GM23338 (cell line): ENCODE measurements at regions not wholly inside any gene's neighbourhood (a gene's known extent, or its start where the extent isn't known, plus 50 kb on each side); places are given as distances from the start of the nearest gene placed in this dataset.

ENCODE experiments used
- ATAC-seq: fragments of 200-7000 bp; cut with Tn5 transposase; 3 replicates; pipeline ENCODE4 v1.9.1; 2020
- DNase-seq: peaks from one replicate; pipeline ENCODE4 v3.0.0-alpha.2; 2015; ENCODE audit warnings: low spot score
- H2AFZ ChIP-seq: fragments of 200-600 bp; sonication (generic); 2 replicates; pipeline ENCODE4 v1.8.0; 2016; ENCODE audit warnings: antibody characterized with exemption, mild to moderate bottlenecking, moderate library complexity
- H3F3A ChIP-seq: fragments of 200-600 bp; sonication (generic); replicated peaks from 2 replicates; pipeline ENCODE4 v1.8.0; 2017; ENCODE audit warnings: antibody characterized with exemption, mixed run types, low read depth
- H3K27ac ChIP-seq: fragments of 200-600 bp; sonication (generic); 2 replicates; pipeline ENCODE4 v1.6.1; 2016; ENCODE audit warnings: low read depth
- H3K27me3 ChIP-seq: fragments of 200-600 bp; sonication (generic); 2 replicates; pipeline ENCODE4 v1.8.0; 2016; ENCODE audit warnings: mild to moderate bottlenecking, mixed run types, moderate library complexity; ENCODE audit not compliant: insufficient read depth
- H3K36me3 ChIP-seq: fragments of 200-600 bp; sonication (generic); 2 replicates; pipeline ENCODE4 v1.8.0; 2016; ENCODE audit warnings: mild to moderate bottlenecking; ENCODE audit not compliant: insufficient read depth
- H3K4me1 ChIP-seq: fragments of 200-600 bp; sonication (generic); 2 replicates; pipeline ENCODE4 v1.8.0; 2016; ENCODE audit warnings: mild to moderate bottlenecking, moderate library complexity; ENCODE audit not compliant: insufficient read depth
- H3K4me2 ChIP-seq: fragments of 200-600 bp; sonication (generic); 2 replicates; pipeline ENCODE4 v1.7.1; 2017; ENCODE audit warnings: mixed run types
- H3K4me3 ChIP-seq: fragments of 200-600 bp; sonication (generic); 2 replicates; pipeline ENCODE4 v1.6.1; 2016; ENCODE audit warnings: mixed run types
- H3K79me2 ChIP-seq: fragments of 200-600 bp; sonication (generic); replicated peaks from 2 replicates; pipeline ENCODE4 v1.8.0; 2017; ENCODE audit warnings: mild to moderate bottlenecking; ENCODE audit not compliant: insufficient read depth
- H3K9me2 ChIP-seq: fragments of 200-600 bp; sonication (generic); 2 replicates; pipeline ENCODE4 v1.8.0; 2017; ENCODE audit not compliant: insufficient read depth
- H4K20me1 ChIP-seq: fragments of 200-600 bp; sonication (generic); replicated peaks from 2 replicates; pipeline ENCODE4 v1.8.0; 2017; ENCODE audit warnings: mild to moderate bottlenecking; ENCODE audit not compliant: insufficient read depth
- H3K27ac Mint-ChIP-seq: 2 replicates; pipeline ENCODE4 v1.8.0; 2020; ENCODE audit warnings: inconsistent platforms, mild to moderate bottlenecking, moderate library complexity, mixed read lengths
- H3K27me3 Mint-ChIP-seq: 3 replicates; pipeline ENCODE4 v1.8.0; 2022; ENCODE audit warnings: low read depth, mild to moderate bottlenecking, moderate library complexity, mixed read lengths, inconsistent platforms; ENCODE audit not compliant: insufficient read depth, poor library complexity
- H3K36me3 Mint-ChIP-seq: 3 replicates; pipeline ENCODE4 v1.8.0; 2021; ENCODE audit warnings: low read depth, mild to moderate bottlenecking, inconsistent platforms, moderate library complexity, mixed read lengths
- H3K4me1 Mint-ChIP-seq: 3 replicates; pipeline ENCODE4 v1.8.0; 2020; ENCODE audit warnings: mild to moderate bottlenecking, inconsistent platforms, mixed read lengths
- H3K4me3 Mint-ChIP-seq: 3 replicates; pipeline ENCODE4 v1.8.0; 2021; ENCODE audit warnings: moderate library complexity, mild to moderate bottlenecking, inconsistent platforms, mixed read lengths
- H3K9me3 Mint-ChIP-seq: 3 replicates; pipeline ENCODE4 v1.8.0; 2020; ENCODE audit warnings: moderate library complexity, mild to moderate bottlenecking, inconsistent platforms, mixed read lengths
- CTCF ChIP-seq, 2 experiments: fragments of 200-600 bp in 1 of 2; sonication (generic) in 1 of 2; conservative IDR thresholded peaks; 2 replicates each; pipeline versions ENCODE4 v1.5.1 to v1.6.1; 2016 to 2017; ENCODE audit warnings: antibody characterized with exemption in 2 of 2, low read depth in 2 of 2, mild to moderate bottlenecking in 2 of 2, moderate library complexity in 1 of 2
- REST ChIP-seq: IDR thresholded peaks from one replicate; pipeline ENCODE4 v1.6.1; 2018; ENCODE audit warnings: antibody characterized with exemption; ENCODE audit not compliant: unreplicated experiment
- ZNF462 ChIP-seq: fragments of 250-450 bp; sonication (Bioruptor Pico); IDR thresholded peaks from 2 replicates; pipeline ENCODE4 v1.5.0; 2020; ENCODE audit warnings: mild to moderate bottlenecking, moderate library complexity

- TF ChIP-seq REST, result no peak
These were observed 141.3 kb upstream of the ZMIZ1 start (continued) for GRCh38 chr10:78927257-78927995.

- no peak overlapping the region for H3K27ac ChIP-seq
- no peaks in the 10 kb centered on the region for H4K20me1 ChIP-seq
- Mint-ChIP-seq H3K4me1 (peaks cover 19% of the 10 kb centered on the region), H3K36me3 (no peaks in the 10 kb centered on the region), H3K9me3 (no peaks in the 10 kb centered on the region), H3K27ac (no peak overlapping the region), H3K27me3 (peaks cover 10% of the 10 kb centered on the region), H3K4me3 (no peak overlapping the region)
- DNase-seq, result no peak
- ATAC-seq, result no peak
- no peak overlapping the region for H3K4me2 ChIP-seq
- 0 out of 4 replicates have a peak, but pooled peaks of 1 of the 2 experiments have one; percentile 9 for TF ChIP-seq CTCF (conservative IDR thresholded peaks at IDR 0.05; ENCODE audit: low read depth in 2 of 2)
- no peak for TF ChIP-seq REST
- TF ChIP-seq ZNF462, result no peak
- H3K9me2 ChIP-seq, result no peaks in the 10 kb centered on the region; the same call in 1 of the 2 replicates
- H3F3A ChIP-seq, result no peaks in the 10 kb centered on the region
- H3K4me1 ChIP-seq, result no peaks in the 10 kb centered on the region
- H3K36me3 ChIP-seq, result no peaks in the 10 kb centered on the region
- H3K79me2 ChIP-seq, result no peaks in the 10 kb centered on the region
- H3K4me3 ChIP-seq, result no peak overlapping the region
- H2AFZ ChIP-seq, result no peak overlapping the region
- no peaks in the 10 kb centered on the region for H3K27me3 ChIP-seq
These were observed 140.4 kb upstream of the ZMIZ1 start for GRCh38 chr10:78928330-78928729.
